ENCODE measurements at regions not wholly inside any gene's neighbourhood (a gene's known extent, or its start where the extent isn't known, plus 50 kb on each side); places are given as distances from the start of the nearest gene placed in this dataset.

GRCh38 chr9:1713841-1714240 is 301.3 kb upstream of the SMARCA2 start:
- DNase-seq, result no peak

- DNase-seq, result no peak
Measured at GRCh38 chr9:1717882-1718281, 297.3 kb upstream of the SMARCA2 start.

GRCh38 chr9:1718836-1719235 is 296.3 kb upstream of the SMARCA2 start:
- no peak for DNase-seq

- DNase-seq, result no peak
Measured at GRCh38 chr9:1721196-1721595, 294.0 kb upstream of the SMARCA2 start.

- DNase-seq, result no peak
Measured at GRCh38 chr9:1722404-1722803, 292.7 kb upstream of the SMARCA2 start.

GRCh38 chr9:1723522-1724015 is 291.6 kb upstream of the SMARCA2 start:
- DNase-seq, result no peak

GRCh38 chr9:1726993-1727759 is 288.0 kb upstream of the SMARCA2 start:
- no peak for DNase-seq

- DNase-seq, result no peak
Measured at GRCh38 chr9:1729631-1730030, 285.5 kb upstream of the SMARCA2 start.

GRCh38 chr9:1732670-1733069 is 282.5 kb upstream of the SMARCA2 start:
- DNase-seq, result no peak

- no peak for DNase-seq
Measured at GRCh38 chr9:1738511-1739100, 276.5 kb upstream of the SMARCA2 start.

GRCh38 chr9:1743121-1743960 is 271.8 kb upstream of the SMARCA2 start:
- DNase-seq, result no peak

GRCh38 chr9:1745980-1746379 is 269.2 kb upstream of the SMARCA2 start:
- DNase-seq, result no peak

GRCh38 chr9:1747417-1747967 is 267.7 kb upstream of the SMARCA2 start:
- no peak for DNase-seq

GRCh38 chr9:1748407-1748806 is 266.7 kb upstream of the SMARCA2 start:
- DNase-seq, result no peak

- DNase-seq, result no peak
Measured at GRCh38 chr9:1757186-1757585, 258.0 kb upstream of the SMARCA2 start.

- no peak for DNase-seq
Measured at GRCh38 chr9:1759009-1759408, 256.1 kb upstream of the SMARCA2 start.

- DNase-seq, result no peak
Measured at GRCh38 chr9:1759771-1760300, 255.3 kb upstream of the SMARCA2 start.

GRCh38 chr9:1761807-1762206 is 253.3 kb upstream of the SMARCA2 start:
- DNase-seq, result no peak

- no peak for DNase-seq
Measured at GRCh38 chr9:1766042-1766441, 249.1 kb upstream of the SMARCA2 start.

GRCh38 chr9:1768561-1768960 is 246.6 kb upstream of the SMARCA2 start:
- DNase-seq, result no peak

- no peak for DNase-seq
Measured at GRCh38 chr9:1771094-1771789, 243.9 kb upstream of the SMARCA2 start.

GRCh38 chr9:1775230-1775629 is 239.9 kb upstream of the SMARCA2 start:
- DNase-seq, result no peak

Data from SHP77 (cell line).